GM19043 (cell line): ENCODE measurements at regions not wholly inside any gene's neighbourhood (a gene's known extent, or its start where the extent isn't known, plus 50 kb on each side); places are given as distances from the start of the nearest gene placed in this dataset.

Experiments used
- ATAC-seq: cut with Tn5 transposase; IDR thresholded peaks from one replicate; pipeline ENCODE4 v1.9.1; 2021; ENCODE audit warnings: low read depth; ENCODE audit not compliant: unreplicated experiment

DNA sequence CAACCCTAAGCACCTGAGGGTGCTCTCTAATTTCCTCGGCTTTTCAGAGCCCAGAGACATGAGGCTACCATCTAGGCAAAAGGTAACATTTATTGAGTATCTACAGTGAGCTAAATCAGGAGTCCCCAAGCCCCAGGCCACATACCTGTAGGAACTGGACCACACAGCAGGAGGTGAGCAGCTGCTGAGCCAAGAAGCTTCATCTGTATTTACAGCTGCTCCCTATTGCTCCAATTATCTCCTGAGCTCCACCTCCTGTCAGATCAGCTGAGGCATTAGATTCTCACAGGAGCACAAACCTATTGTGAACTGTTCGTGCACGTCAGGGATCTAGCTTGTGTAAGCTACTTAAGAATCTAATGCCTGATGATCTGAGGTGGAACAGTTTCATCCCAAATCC lies 70.2 kb downstream of the RND3 start:
- ATAC-seq: no peak

DNA sequence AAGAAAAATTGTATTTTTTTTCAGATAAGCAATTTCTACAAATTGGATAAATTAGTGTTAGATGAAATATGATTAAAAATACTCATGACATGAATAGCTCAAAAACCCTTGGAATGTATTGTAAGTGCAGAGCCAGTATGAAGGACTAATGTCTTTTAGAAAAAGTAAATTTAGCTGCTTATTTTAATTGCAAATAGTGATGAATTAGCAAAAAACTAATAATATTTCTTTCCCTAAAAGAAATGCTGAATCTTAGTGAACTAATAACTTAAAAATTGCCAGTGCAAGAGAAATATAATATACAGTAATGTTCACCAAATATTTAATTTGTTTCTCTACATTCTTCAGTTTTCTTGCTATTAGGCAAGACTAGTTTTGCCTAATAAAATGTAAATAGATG lies 72.4 kb downstream of the RND3 start:
- no peak for ATAC-seq

DNA sequence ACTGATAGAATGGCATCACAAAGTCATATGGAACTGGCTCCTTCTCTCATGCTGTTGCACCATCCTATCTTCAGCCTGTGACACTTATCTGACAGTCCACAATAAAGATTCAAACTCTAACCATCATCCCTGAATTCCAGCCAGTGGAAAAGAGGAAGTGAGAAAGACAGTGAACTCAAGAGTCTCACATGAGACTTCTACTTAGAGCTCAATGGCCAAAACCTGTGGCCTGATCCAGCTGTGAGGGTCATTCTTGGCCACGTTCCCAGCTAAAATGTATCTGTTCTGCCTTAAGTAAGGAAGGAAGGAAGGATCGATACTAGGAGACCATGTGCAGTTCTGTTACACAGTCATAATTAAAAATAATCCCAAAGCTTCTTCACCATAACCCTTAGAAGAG lies 73.6 kb downstream of the RND3 start:
- no peak for ATAC-seq

DNA sequence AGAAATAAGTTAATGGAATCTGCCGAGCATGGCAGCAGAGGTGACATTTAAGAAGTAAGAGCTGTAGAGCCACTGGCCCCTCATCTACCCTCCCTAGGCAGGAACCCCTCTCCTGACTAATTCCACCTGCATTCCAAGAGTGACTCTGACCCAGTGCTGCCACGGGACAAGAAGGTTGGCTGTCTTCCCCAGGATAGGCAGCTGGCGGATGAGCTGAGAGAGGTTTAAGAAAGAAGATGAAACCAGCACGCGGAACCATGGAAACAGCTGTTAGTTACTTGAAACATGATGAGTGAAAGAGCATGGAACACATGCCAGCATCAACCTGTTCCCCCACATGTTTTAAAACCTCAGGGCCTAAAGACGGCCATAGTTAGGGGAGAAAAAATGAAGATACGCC lies 74.1 kb downstream of the RND3 start:
- no peak for ATAC-seq

DNA sequence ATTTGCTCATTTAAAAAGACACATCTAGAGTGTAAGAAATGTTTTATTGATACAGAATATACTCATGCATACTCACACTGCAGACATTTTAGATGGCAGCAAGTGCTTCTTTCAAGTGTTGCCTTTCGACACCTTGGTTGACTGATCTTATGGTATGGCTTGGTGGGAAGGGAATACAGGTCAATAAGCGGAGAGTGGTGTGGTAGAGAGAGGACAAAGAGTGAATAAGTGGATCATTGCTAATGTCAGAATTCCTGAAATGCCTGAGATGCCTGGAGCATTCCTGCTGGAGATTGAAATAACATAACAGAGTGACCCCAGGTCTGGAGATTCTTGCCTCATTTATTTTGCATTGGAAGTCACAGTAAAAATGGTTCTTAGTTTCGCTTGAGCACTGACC lies 76.7 kb downstream of the RND3 start:
- ATAC-seq: no peak

DNA sequence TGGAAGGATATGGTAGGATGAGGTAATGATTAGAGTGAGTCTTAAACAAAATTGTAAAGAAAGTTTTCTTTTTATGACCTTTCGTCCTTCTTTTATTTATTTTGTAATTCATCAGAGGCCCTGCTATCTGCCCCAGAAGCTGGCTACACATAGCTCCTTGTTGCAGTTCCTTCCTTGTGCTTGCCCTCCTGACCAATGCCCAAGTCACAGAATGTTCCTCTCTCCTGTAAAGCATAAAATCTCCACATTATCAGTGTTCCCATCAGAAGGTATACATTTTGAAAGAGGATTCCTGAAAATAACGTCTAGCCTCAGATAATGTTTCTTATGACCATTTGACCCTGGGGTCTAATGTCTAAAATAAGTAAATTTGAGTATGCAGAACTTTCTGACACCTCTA lies 78.3 kb downstream of the RND3 start:
- ATAC-seq: no peak

DNA sequence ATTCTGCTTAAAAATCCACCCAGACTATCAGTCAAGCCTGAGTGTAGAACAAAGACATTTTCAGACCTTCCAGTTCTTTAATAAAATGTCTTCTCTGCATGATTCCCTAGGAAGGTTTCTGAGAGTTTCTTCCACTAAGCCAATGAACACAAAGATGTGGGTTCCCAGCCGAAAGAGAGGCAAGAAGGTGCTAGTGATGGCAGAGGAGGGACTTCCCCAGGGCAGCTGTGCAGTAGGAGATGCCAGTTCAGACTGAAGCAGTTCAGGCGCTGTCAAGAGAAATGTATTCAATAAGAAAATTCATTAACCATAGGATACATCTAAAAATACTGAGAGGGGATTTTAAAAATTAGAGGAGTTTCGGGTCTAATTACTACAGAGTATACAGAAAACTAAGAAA lies 83.3 kb downstream of the RND3 start:
- ATAC-seq: no peak

DNA sequence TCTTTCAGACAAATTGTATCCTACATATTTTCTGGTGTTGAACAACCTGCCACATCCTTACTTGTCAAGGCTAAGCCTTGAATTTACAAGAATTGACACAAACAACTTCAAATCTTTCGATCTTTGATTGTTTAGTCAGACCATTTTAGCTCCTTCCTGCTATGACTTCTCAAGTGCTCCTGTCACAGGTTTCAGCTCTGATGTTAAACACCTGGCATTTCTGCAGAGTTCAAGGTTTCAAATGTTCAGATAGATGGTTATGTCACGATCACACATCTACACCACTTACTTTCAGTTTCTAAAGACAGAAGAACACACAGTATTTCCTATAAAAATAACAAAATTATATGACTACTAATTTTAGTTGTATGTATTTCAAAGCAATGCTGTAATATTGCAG lies 84.0 kb downstream of the RND3 start:
- ATAC-seq: no peak

DNA sequence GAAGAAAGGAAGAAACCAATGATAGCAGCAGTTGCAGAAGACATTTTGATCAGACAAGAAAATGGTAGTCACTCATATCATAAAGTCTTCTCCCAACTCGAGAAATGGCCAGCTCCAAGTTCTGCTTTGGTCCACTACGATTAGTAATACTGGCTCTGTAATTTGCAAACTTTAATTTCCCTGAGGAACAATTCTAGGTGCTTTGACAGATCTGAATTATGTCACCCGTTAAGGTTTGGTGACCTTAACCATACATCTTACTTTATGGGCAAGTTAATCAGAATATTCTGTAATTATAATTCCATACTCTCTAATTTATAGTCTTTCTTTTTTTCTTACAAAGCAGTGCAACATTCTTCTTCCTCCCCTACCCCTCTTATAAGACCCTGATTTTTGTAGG lies 84.5 kb downstream of the RND3 start:
- ATAC-seq: no peak

DNA sequence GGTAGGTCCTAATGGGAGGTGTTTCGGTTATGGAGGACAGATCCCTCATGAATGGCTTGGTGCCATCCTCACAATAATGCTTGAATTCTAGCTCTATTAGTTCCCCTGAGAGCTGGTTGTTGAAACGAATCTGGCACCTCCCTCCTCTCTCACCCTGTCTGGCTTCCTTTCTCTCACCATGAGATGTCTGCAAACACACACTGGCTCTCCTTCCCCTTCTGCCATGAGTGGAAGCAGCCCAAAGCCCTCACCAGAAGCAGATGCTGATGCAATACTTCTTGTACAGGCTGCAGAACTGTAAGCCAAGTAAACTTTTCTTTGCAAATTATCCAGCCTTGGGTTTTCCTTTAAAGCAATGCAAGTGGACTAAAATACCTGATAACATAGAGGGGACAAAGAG lies 86.6 kb downstream of the RND3 start:
- no peak for ATAC-seq

DNA sequence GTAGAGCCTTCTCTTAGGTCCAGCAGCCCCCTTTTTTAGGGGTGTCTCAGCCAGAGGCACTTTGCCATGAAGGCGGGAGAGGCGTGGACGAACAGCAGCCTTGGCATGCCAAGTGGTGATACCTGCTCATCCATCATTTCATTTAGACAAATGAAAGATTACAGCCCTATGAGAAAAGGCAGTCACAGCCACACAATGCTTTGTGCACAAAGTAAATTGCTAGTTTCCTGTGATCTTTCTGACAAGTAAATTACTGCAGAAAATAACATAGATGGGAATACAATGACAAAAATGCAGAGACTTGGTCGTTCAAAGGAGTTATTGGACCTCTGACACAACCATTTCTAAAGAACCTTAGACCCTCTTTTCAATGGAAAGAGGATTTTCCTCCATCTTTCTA lies 94.9 kb downstream of the RND3 start:
- no peak for ATAC-seq

DNA sequence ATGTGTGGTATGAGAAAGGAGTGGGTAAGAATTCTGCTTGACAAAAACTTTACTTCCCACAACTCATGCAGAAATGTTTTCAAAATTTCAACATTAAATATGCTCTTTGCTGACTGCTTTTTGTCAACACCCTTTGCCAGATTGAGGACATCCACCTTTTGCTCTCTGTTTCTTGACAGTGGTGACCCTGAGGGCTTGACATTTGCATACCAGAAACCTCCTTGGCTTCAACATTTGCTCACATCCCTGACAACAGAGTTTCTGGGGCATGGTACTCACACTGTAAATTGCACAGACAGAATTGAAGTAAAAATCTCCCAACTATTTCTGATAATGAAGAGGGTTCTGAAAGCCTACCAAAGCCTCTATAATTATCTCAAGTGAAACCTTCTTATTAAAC lies 95.7 kb downstream of the RND3 start:
- ATAC-seq: no peak

DNA sequence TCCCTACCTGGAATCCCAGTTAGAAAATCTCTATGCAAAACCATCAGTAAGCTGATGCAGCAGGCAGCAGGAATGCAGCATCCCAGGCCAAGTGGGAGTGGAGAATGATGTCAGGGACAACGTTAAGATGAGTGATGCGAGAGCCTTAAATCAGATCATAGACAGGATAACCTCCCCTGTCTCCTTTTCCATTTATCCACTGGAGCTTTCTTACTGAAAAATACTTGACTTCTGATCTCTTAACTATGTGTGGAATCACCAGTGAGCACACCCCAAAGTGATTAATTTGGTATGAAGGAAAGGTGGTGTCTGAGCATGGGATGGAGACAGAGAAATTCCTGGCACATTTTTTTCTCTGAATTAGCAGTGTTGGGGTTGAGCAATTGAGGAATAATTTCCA lies 98.0 kb downstream of the RND3 start:
- ATAC-seq: no peak

DNA sequence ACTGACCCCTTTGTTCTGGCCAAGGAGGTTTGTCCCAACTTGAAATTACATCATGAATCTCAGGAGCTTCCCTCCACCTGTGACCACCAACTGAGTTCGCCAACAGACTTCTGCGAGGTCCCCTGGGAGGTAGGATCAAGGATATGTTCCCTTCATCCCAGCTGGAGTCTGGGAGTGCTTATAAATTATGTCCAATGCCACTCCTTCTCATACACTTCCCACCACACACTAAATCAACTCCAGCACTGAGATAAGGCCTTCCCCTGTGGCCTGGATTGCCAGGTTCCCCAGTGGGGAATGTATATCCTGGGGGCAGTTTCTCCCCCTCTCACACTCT lies 99.2 kb downstream of the RND3 start:
- ATAC-seq: no peak

DNA sequence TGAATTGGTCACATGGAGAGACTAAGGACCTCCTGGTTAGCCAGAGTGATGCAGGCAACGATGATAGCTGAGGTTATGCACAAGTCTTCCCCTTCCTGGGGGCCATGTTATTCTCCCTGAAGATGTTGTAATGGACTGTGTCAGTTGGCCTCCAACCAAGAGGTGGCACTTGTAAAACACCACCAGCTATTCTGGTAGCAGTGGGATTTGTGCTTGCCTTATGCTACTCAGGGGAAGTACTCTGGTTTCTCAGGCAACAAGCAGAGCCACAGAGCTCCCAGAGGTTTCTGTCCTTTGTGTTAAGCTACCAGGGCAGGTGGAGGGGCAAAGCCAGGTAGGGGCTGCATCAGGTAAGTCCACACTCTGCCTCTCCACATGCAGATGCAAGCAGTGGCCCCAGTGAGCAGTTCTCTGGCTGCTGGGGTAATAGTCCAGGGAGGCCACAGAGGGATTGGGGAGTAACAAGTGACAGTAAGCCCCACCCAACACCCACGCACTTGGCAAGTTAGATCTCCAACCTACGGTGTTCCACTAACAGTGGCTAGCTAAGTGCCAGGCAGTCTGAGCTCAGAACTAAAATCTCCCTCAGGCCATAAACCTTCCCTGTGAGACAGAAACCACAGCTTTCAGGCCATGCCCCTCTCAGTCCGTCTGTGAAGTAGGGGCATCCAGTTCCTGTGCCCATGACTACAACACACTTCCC lies 99.7 kb downstream of the RND3 start:
- no peak for ATAC-seq

DNA sequence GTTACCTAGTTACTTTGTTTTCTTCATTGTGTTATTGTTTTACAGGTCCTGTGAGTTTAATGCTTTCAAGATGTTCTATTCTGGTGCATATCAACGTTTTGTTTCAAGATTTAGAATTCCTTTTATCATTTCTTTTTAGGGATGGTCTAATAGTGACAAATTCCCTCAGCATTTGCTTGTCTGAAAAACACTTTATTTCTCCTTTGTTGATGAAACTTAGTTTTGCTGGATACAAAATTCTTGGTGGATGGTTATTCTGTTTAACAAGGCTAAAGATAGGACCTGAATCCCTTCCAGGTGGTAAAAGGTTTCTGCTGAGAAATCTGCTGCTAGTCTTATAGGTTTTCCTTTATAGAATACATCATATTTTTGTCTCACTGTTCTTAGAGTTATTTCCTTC lies 102.3 kb downstream of the RND3 start:
- ATAC-seq: no peak

DNA sequence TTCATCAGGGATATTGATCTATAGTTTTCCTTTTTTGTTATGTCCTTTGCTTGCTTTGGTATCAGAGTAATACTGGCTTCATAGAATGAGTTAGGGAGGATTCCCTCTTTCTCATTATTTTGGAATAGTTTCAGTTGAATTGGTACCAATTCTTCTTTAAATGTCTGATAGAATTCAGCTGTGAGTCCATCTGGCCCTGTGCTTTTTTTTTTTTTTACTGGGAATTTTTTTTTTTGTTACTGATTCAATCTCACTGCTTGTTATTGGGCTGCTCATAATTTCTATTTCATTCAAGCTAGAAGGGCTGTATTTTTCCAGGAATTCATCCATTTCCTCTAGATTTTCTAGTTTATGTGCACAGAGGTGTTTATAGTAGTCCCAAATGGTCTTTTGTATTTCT lies 103.9 kb downstream of the RND3 start:
- ATAC-seq: no peak

DNA sequence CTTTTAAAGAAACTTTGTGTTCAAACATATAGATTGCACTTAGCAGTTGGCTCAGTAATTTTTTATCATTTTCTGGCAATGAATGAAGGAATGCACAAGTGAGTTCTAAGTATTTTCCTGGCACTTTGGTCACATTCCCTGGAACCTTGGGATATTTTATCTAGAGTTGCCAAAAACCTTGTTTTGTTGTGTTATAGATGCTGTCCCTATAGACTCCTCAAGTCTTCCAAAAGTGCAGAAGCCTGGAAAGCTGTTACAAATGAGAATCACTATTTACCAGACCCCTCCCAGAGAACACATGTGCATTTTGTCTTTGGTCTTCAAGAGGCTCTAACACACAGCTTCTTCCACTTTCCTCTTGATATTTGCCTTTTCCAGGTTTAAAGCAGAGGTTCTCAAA lies 108.3 kb downstream of the RND3 start:
- no peak for ATAC-seq

DNA sequence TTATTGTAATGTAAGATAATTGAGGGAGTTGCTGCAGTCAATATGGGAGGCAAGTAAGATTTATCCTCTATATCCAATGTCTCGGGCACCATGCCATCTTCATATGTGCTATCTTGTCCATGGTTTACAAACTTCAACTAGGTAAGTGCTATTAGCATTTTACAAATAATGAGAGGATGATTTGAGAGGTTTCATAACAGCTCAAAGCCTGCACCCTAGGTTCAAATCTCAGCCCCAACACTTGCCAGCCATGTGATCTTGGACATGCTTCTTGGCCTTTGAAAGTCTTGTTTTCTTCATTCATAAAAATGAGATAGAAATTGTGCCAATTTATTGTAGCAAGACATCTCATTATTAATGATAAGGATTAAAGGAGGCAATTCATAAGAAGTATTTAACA lies 108.8 kb downstream of the RND3 start:
- ATAC-seq: no peak

DNA sequence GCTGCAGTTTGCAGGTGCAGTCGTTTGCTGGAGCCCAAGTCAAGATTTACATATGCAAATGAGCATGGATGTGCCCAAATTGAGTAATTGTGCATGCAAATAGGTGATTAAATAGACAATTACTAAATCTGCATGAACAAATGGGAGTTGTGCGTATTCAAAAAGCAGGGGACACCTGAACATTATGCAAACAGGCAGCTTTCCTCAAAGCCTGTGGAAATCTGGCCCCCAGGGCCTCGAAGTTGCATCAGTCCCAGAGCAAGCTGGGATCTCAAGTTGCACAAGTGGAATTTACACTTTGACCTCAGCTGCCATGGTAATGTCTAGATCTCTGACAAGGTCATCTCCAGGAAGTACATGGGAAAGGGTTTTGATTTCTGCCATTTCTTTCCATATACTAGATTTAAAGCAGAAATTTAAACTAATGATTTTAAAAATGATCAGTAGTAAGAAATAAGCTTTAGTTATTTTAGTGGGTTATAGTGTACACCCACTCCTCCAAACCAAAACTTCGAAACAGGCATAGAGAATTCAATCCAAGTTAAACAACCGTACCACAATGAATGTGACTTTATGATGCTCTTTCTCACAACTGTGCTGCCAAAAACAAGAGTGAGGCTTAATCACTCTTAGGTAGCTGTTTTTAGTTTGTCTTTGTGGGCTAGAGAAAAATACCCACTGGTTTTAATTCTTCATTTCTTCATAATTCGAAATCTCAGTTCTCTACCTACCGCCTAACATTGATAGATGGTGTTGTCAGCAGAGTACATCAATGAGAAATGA lies 110.7 kb downstream of the RND3 start:
- no peak for ATAC-seq

DNA sequence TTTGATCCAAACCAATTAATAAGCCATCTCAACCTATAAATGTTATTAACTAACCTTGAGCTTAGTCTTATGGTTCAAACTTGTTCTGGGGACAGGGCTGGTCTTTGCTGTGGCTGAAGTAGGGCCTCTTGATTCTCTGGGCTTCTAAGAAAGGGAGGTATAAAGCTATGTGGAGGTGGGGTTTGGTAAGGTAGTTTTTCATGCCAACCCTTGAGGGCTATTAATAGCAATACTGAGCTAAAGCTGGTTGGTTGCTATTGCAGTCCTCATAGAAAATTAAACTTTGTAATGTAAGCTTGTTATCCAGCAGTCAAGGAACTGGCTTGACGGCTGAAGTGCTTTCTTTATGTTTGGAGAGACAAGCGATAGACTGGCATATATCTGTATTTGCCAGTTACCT lies 112.1 kb downstream of the RND3 start:
- no peak for ATAC-seq

DNA sequence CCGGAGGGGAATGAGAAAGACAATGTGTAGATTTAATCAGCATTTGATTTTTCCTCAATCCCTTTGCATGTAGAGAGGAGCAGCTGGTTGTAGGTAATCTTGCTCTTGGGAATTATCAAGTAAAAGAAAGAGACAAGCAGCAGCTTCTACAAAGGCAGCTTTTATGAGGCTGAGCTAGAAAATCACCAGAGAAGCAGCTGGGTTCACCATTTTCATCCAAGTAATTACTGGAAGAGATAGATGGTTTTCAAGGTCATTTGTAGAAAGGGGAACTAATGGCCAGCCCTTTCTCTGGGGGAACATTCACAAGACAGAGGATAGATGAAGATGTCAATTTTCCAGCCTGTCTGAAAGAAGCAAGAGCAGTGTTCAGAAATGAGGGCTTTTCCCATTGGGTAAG lies 113.0 kb downstream of the RND3 start:
- ATAC-seq: no peak

DNA sequence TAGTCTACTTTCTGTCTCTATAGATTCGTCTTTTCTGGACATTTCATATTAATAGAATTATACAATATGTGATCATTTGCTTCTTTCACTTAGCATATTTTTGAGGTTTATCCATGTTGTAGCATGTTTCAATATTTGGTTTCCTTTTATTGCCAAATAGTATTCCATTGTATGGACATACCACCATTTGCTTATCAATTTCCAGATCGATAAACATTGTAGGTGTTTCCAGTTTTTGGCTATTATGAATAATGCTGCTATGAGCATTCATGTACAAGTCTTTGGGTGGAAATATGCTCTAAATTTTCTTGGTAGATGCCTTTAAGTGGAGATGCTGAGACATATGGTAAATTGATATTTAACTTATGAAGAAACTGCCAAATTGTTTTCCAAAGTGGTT lies 114.1 kb downstream of the RND3 start:
- ATAC-seq: no peak
